Mesodermal cell (in vitro differentiated cells): ENCODE measurements at regions not wholly inside any gene's neighbourhood (a gene's known extent, or its start where the extent isn't known, plus 50 kb on each side); places are given as distances from the start of the nearest gene placed in this dataset.

Experiments
- H3K27ac ChIP-seq: 2 replicates; pipeline ENCODE4 v1.7.0; 2013; ENCODE audit warnings: mild to moderate bottlenecking, low read depth, low read length, moderate library complexity; ENCODE audit not compliant: severe bottlenecking
- H3K36me3 ChIP-seq: 2 replicates; pipeline ENCODE4 v1.7.1; 2013; ENCODE audit warnings: mild to moderate bottlenecking, low read length, moderate library complexity; ENCODE audit not compliant: control insufficient read depth, insufficient read depth
- H3K4me1 ChIP-seq: one replicate; pipeline ENCODE4 v1.7.1; 2013; ENCODE audit warnings: mild to moderate bottlenecking, low read length; ENCODE audit not compliant: insufficient read depth, control insufficient read depth, poor library complexity, severe bottlenecking
- H3K4me3 ChIP-seq: 2 replicates; pipeline ENCODE4 v1.7.0; 2013; ENCODE audit warnings: low read length, control low read depth, mild to moderate bottlenecking; ENCODE audit not compliant: insufficient read depth, poor library complexity, severe bottlenecking; ENCODE audit errors: extremely low read depth
- H3K9me3 ChIP-seq: 2 replicates; pipeline ENCODE4 v1.7.1; 2013; ENCODE audit warnings: mild to moderate bottlenecking, low read length, moderate library complexity; ENCODE audit not compliant: control insufficient read depth
- WGBS, 2 experiments: methylation state at CpG; one replicate each; pipeline ENCODE4 v1.1.5; 2013; ENCODE audit warnings: missing lambda C conversion rate in 2 of 2; ENCODE audit not compliant: insufficient coverage in 2 of 2; 5-methylcytosine and 5-hydroxymethylcytosine counted together

GRCh38 chr2:66957677-66958076 is 439.5 kb upstream of the ETAA1 start:
- Histone ChIP-seq H3K9me3 (no peaks in the 10 kb centered on the region), H3K4me1 (no peaks in the 10 kb centered on the region), H3K4me3 (no peak overlapping the region), H3K36me3 (no peaks in the 10 kb centered on the region), H3K27ac (no peak overlapping the region)
- 88 to 100% methylated on average over 1 to 2 of the region's 4 CpGs for WGBS, 2 experiments

GRCh38 chr2:66960161-66960560 is 437.0 kb upstream of the ETAA1 start:
- H3K4me3 ChIP-seq = no peak overlapping the region
- H3K4me1 ChIP-seq = no peaks in the 10 kb centered on the region
- 86 to 100% methylated on average over 3 to 7 of the region's 7 CpGs for WGBS, 2 experiments
- peak overlapping the region; percentile 48 for H3K27ac ChIP-seq
- H3K36me3 ChIP-seq = no peaks in the 10 kb centered on the region
- H3K9me3 ChIP-seq = no peaks in the 10 kb centered on the region

DNA sequence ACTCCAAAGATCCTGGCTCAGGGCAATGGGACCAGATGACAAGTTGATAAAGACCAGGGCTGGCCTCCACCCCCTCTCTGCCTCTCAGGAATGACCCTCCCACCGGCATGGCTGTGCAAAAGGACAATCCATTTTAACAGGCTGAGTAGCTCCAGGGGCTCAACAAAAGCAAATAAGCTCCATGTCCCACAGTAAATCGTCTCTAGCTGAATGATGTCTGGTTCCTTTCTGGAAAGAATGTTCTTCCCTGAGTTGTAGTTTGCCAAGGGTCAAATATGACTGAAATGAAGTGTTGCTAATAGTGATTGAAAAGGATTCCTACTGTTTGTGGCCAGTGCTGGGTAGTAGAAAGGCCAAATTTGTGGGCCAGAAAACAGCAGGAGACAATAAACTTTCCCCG is 434.4 kb upstream of the ETAA1 start:
- 0 to 41% methylated on average over 1 to 2 of the region's 3 CpGs for WGBS, 2 experiments
- H3K27ac ChIP-seq = peak overlapping the region; percentile 76
- peaks cover 2% of the 10 kb centered on the region for H3K4me1 ChIP-seq
- H3K36me3 ChIP-seq = no peaks in the 10 kb centered on the region
- H3K9me3 ChIP-seq = no peaks in the 10 kb centered on the region
- H3K4me3 ChIP-seq = no peak overlapping the region

DNA sequence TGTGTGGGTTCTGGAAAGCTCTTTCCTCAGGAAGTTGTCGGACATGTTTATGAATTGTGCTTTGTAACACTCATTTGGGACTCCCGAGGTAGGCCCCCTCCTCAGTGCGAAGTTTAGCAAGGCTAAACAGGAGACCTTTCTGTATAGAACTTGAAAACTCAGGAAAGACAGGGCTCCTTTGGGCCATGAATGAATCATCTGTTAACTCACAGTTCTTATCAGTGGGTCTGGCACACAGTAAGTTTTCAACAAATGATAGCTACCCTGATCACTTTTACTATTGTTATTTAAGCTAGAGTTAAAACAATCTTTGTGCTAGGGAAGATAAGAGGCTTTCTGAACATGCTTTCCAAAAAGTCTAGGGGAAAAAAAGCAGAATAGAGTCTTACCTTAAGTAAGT is 430.5 kb upstream of the ETAA1 start:
- Histone ChIP-seq H3K36me3 (no peaks in the 10 kb centered on the region), H3K9me3 (peaks cover 3% of the 10 kb centered on the region), H3K4me3 (no peak overlapping the region), H3K27ac (peak overlapping the region; percentile 71), H3K4me1 (peaks cover 8% of the 10 kb centered on the region)
- WGBS, 2 experiments = 60 to 93% methylated on average over 2 of the region's 3 CpGs

- no peaks in the 10 kb centered on the region for H3K36me3 ChIP-seq
- peaks cover 3% of the 10 kb centered on the region for H3K9me3 ChIP-seq
- H3K4me3 ChIP-seq = no peak overlapping the region
- 92 to 100% methylated on average over 1 to 2 of the region's 3 CpGs for WGBS, 2 experiments
- H3K27ac ChIP-seq = no peak overlapping the region
- H3K4me1 ChIP-seq = peaks cover 8% of the 10 kb centered on the region
These were observed 428.2 kb upstream of the ETAA1 start for GRCh38 chr2:66968946-66969345.

- Histone ChIP-seq H3K4me3 (no peak overlapping the region), H3K4me1 (no peaks in the 10 kb centered on the region), H3K9me3 (no peaks in the 10 kb centered on the region), H3K36me3 (no peaks in the 10 kb centered on the region), H3K27ac (no peak overlapping the region)
- no CpG with 5 or more reads among the region's 2 CpGs for WGBS, 2 experiments
These were observed 416.1 kb upstream of the ETAA1 start for GRCh38 chr2:66981074-66981473.

- no peak overlapping the region for H3K4me3 ChIP-seq
- no peaks in the 10 kb centered on the region for H3K4me1 ChIP-seq
- H3K27ac ChIP-seq = no peak overlapping the region
- no peaks in the 10 kb centered on the region for H3K36me3 ChIP-seq
- no peaks in the 10 kb centered on the region for H3K9me3 ChIP-seq
These were observed 414.4 kb upstream of the ETAA1 start for GRCh38 chr2:66982766-66983165.

DNA sequence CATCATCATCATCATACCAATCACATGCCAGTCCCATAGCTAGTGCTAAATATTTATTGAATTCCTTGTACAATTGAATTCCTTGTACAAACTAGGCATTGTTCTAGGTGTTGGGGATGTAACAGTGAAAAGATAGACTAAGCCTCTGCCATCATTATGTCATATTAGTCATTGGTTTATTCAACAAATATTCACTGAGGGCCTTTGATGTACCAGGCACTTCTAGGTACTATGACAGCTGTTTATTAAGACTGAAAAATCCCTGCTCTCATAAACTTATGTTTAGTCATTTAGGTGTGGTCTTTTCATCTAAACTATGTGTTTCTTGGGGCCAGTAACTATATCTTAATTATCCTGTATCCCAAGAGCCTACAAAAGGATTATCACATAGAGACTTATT is 412.3 kb upstream of the ETAA1 start:
- Histone ChIP-seq H3K27ac (no peak overlapping the region), H3K4me3 (no peak overlapping the region), H3K4me1 (no peaks in the 10 kb centered on the region)

GRCh38 chr2:66985906-66986305 is 411.2 kb upstream of the ETAA1 start:
- 86% methylated on average over 1 of the region's 1 CpG; no CpG with 5 or more reads in 1 of the 2 experiments for WGBS, 2 experiments
- H3K36me3 ChIP-seq = no peaks in the 10 kb centered on the region
- no peak overlapping the region for H3K27ac ChIP-seq
- no peaks in the 10 kb centered on the region for H3K4me1 ChIP-seq
- H3K9me3 ChIP-seq = no peaks in the 10 kb centered on the region
- H3K4me3 ChIP-seq = no peak overlapping the region

More for the DNA sequence above, 412.3 kb upstream of the ETAA1 start:
- Histone ChIP-seq H3K9me3 (no peaks in the 10 kb centered on the region), H3K36me3 (no peaks in the 10 kb centered on the region)

- Histone ChIP-seq H3K36me3 (no peaks in the 10 kb centered on the region), H3K4me3 (no peak overlapping the region), H3K9me3 (no peaks in the 10 kb centered on the region), H3K4me1 (no peaks in the 10 kb centered on the region), H3K27ac (no peak overlapping the region)
- 90 to 95% methylated on average over 4 of the region's 4 CpGs for WGBS, 2 experiments
These were observed 409.4 kb upstream of the ETAA1 start for GRCh38 chr2:66987733-66988132.

- Histone ChIP-seq H3K4me1 (no peaks in the 10 kb centered on the region), H3K9me3 (no peaks in the 10 kb centered on the region), H3K36me3 (no peaks in the 10 kb centered on the region), H3K4me3 (no peak overlapping the region), H3K27ac (no peak overlapping the region)
- 86 to 88% methylated on average over 1 of the region's 1 CpG for WGBS, 2 experiments
These were observed 402.5 kb upstream of the ETAA1 start for GRCh38 chr2:66994654-66995053.

GRCh38 chr2:66995636-66996035 is 401.5 kb upstream of the ETAA1 start:
- H3K9me3 ChIP-seq = no peaks in the 10 kb centered on the region
- H3K4me3 ChIP-seq = no peak overlapping the region
- H3K27ac ChIP-seq = no peak overlapping the region
- H3K4me1 ChIP-seq = no peaks in the 10 kb centered on the region
- WGBS, 2 experiments = no CpG with 5 or more reads among the region's 3 CpGs
- no peaks in the 10 kb centered on the region for H3K36me3 ChIP-seq
